Endothelial cell of umbilical vein (primary cell): ENCODE measurements at regions not wholly inside any gene's neighbourhood (a gene's known extent, or its start where the extent isn't known, plus 50 kb on each side); places are given as distances from the start of the nearest gene placed in this dataset.

Source experiments
- BruUV-seq: library from RNA; stranded (reverse); fragments of 400-500 nt; replicated peaks from 2 replicates; lab custom pipeline; 2021; lab: Mats Ljungman, UMichigan
- CTCF ChIA-PET: fragments of 300-600, 350-600 bp; sonication (Branson Sonifier 250); formaldehyde crosslinking; loops from one replicate; lab custom pipeline; 2021; ENCODE audit warnings: antibody characterized with exemption, inconsistent platforms; lab: Charles Lee
- POLR2A ChIA-PET: fragments of 300-600, 350-600 bp; sonication (Branson Sonifier 250); formaldehyde crosslinking; loops from one replicate; lab custom pipeline; 2021; ENCODE audit warnings: antibody characterized with exemption, inconsistent platforms; lab: Charles Lee
- DNase-seq: peaks from one replicate; pipeline ENCODE4 v3.0.0-alpha.2; 2011; ENCODE audit warnings: low read depth, low spot score
- FAIRE-seq: peaks from 2 replicates; lab custom pipeline; 2011; peaks lifted over from hg19 to GRCh38; lab: Jason Lieb, UNC
- H2AFZ ChIP-seq: 2 replicates; pipeline ENCODE4 v1.6.0; 2012; ENCODE audit warnings: low read depth, low read length, control low read depth, inconsistent platforms
- H3K27ac ChIP-seq: 2 replicates; pipeline ENCODE4 v1.5.1; 2011; ENCODE audit warnings: low read depth, mild to moderate bottlenecking, control low read depth, low read length, moderate library complexity; ENCODE audit not compliant: insufficient read depth
- H3K27me3 ChIP-seq, 2 experiments: 2 replicates each; pipeline versions ENCODE4 v1.6.0 to v1.6.1; 2011; ENCODE audit warnings: low read length in 2 of 2, mixed read lengths in 1 of 2; ENCODE audit not compliant: control insufficient read depth in 2 of 2, insufficient read depth in 2 of 2
- H3K36me3 ChIP-seq, 2 experiments: 2 replicates in 1 of 2; 3 replicates in 1 of 2; pipeline ENCODE4 v1.5.1; 2011; ENCODE audit warnings: low read length in 2 of 2, mild to moderate bottlenecking in 1 of 2, moderate library complexity in 1 of 2; ENCODE audit not compliant: control insufficient read depth in 2 of 2, insufficient read depth in 2 of 2; ENCODE audit errors: extremely low read depth in 1 of 2
- H3K4me1 ChIP-seq: 3 replicates; pipeline ENCODE4 v1.5.1; 2011; ENCODE audit warnings: mild to moderate bottlenecking, low read length; ENCODE audit not compliant: control insufficient read depth, insufficient read depth; ENCODE audit errors: extremely low read depth
- H3K4me2 ChIP-seq: 2 replicates; pipeline ENCODE4 v1.6.1; 2011; ENCODE audit warnings: low read length, control low read depth, mixed read lengths; ENCODE audit not compliant: insufficient read depth
- H3K4me3 ChIP-seq, 3 experiments: fragments of 200-600 bp in 1 of 3; sonication (generic), shearing (Covaris generic) in 1 of 3; replicated peaks in 1 of 3; 2 replicates each; pipeline ENCODE4 v1.5.1; 2011 to 2016; ENCODE audit warnings: control low read depth in 3 of 3, low read length in 3 of 3, mild to moderate bottlenecking in 2 of 3, inconsistent platforms in 1 of 3, low read depth in 1 of 3, moderate library complexity in 1 of 3; ENCODE audit not compliant: insufficient read depth in 1 of 3
- H3K79me2 ChIP-seq: 2 replicates; pipeline ENCODE4 v1.6.0; 2012; ENCODE audit warnings: low read length, inconsistent platforms; ENCODE audit not compliant: control insufficient read depth, insufficient read depth
- H3K9ac ChIP-seq: replicated peaks from 2 replicates; pipeline ENCODE3; 2011; ENCODE audit warnings: low read length, control low read depth; ENCODE audit not compliant: insufficient read depth; ENCODE audit errors: extremely low read depth
- H3K9me1 ChIP-seq: replicated peaks from 3 replicates; pipeline ENCODE4 v1.6.0; 2011; ENCODE audit warnings: mild to moderate bottlenecking, low read length; ENCODE audit not compliant: control insufficient read depth, insufficient read depth; ENCODE audit errors: extremely low read depth
- H3K9me3 ChIP-seq: replicated peaks from 2 replicates; pipeline ENCODE4 v1.5.1; 2012; ENCODE audit warnings: low read length, inconsistent platforms; ENCODE audit not compliant: control insufficient read depth, insufficient read depth
- H4K20me1 ChIP-seq: replicated peaks from 2 replicates; pipeline ENCODE3; 2011; ENCODE audit warnings: mild to moderate bottlenecking, low read length; ENCODE audit not compliant: control insufficient read depth, insufficient read depth; ENCODE audit errors: extremely low read depth
- CTCF ChIP-seq, 2 donors: IDR thresholded peaks; 1 replicate in 1 of 2; 2 replicates in 1 of 2; pipeline ENCODE4 v1.5.1; 2011; ENCODE audit warnings: low read length in 2 of 2, mild to moderate bottlenecking in 2 of 2, moderate library complexity in 2 of 2, control low read depth in 1 of 2, inconsistent platforms in 1 of 2, low read depth in 1 of 2; ENCODE audit not compliant: insufficient read depth in 1 of 2; ENCODE audit errors: extremely low read depth in 1 of 2
- EZH2 ChIP-seq: IDR thresholded peaks from 2 replicates; pipeline ENCODE4 v1.6.1; 2012; ENCODE audit warnings: borderline replicate concordance, low read depth, mild to moderate bottlenecking, moderate library complexity, low read length, inconsistent platforms; ENCODE audit not compliant: severe bottlenecking
- FOS ChIP-seq: IDR thresholded peaks from 2 replicates; pipeline ENCODE4 v1.6.1; 2011; ENCODE audit warnings: mild to moderate bottlenecking, low read length, moderate library complexity, borderline replicate concordance; ENCODE audit not compliant: insufficient read depth
- GATA2 ChIP-seq: IDR thresholded peaks from 2 replicates; pipeline ENCODE4 v1.7.0; 2011; ENCODE audit warnings: low read depth, mild to moderate bottlenecking, moderate library complexity, mixed read lengths, low read length; ENCODE audit not compliant: insufficient read length, insufficient read depth
- JUN ChIP-seq: IDR thresholded peaks from 2 replicates; pipeline ENCODE4 v1.6.1; 2011; ENCODE audit warnings: borderline replicate concordance, low read depth; ENCODE audit not compliant: insufficient read length, insufficient read depth
- MAX ChIP-seq: IDR thresholded peaks from 2 replicates; pipeline ENCODE4 v1.6.1; 2011; ENCODE audit not compliant: insufficient read depth, insufficient read length
- MYC ChIP-seq: IDR thresholded peaks from one replicate; pipeline ENCODE4 v1.6.1; 2011; ENCODE audit warnings: mild to moderate bottlenecking, low read depth, low read length
- POLR2A ChIP-seq: IDR thresholded peaks from 2 replicates; pipeline ENCODE4 v1.6.1; 2012; ENCODE audit warnings: low read depth, mild to moderate bottlenecking, control low read depth, low read length
- POLR2AphosphoS5 ChIP-seq: IDR thresholded peaks from 2 replicates; pipeline ENCODE4 v1.6.1; 2012; ENCODE audit warnings: low read depth, mild to moderate bottlenecking, control low read depth, low read length, moderate library complexity; ENCODE audit not compliant: insufficient read depth
- dilution Hi-C: fragments of 300-500 bp; cut with MboI; formaldehyde crosslinking; loops from one replicate; pipeline ENCODE4 v1.15.0; 2019; ENCODE audit warnings: low sequenced_read_pairs; ENCODE audit not compliant: extremely low pct_ligation_motif_present
- intact Hi-C: fragments of 100-400 bp; cut with micrococcal nuclease; formaldehyde crosslinking; loops from one replicate; pipeline ENCODE4 v1.10.0; 2022

- Histone ChIP-seq H4K20me1 (no peaks in the 10 kb centered on the region), H3K9me3 (peaks cover 8% of the 10 kb centered on the region), H3K4me3 (no peak overlapping the region), H3K4me2 (no peak overlapping the region), H3K27ac (no peak overlapping the region), H3K4me1 (no peaks in the 10 kb centered on the region), H3K9ac (no peak overlapping the region), H3K27me3 (no peaks in the 10 kb centered on the region), H2AFZ (no peak overlapping the region), H3K79me2 (no peaks in the 10 kb centered on the region), H3K9me1 (no peaks in the 10 kb centered on the region), H3K36me3 (no peaks in the 10 kb centered on the region)
- FAIRE-seq (no peak), DNase-seq (no peak)
- TF ChIP-seq FOS (no peak), GATA2 (no peak), MYC (no peak), POLR2AphosphoS5 (no peak), POLR2A (no peak), JUN (no peak), CTCF (IDR thresholded peaks at IDR 0.05; ENCODE audit: extremely low read depth in 1 of 2, insufficient read depth in 1 of 2, low read depth in 1 of 2, low read length in 2 of 2) (no peak), EZH2 (no peak), MAX (no peak)
- dilution Hi-C loops, result no loop called here
- CTCF ChIA-PET, result no interaction called here
- POLR2A ChIA-PET, result no interaction called here
- intact Hi-C loops, result no loop called here
- BruUV-seq, result no TSS peak
Measured at GRCh38 chr10:2729197-2729596, 338.2 kb upstream of the PFKP start.
